Nephron progenitor cell (in vitro differentiated cells): ENCODE measurements at regions not wholly inside any gene's neighbourhood (a gene's known extent, or its start where the extent isn't known, plus 50 kb on each side); places are given as distances from the start of the nearest gene placed in this dataset.

ENCODE experiments used
- DNase-seq: peaks from one replicate; pipeline ENCODE4 v3.0.0; 2021
- H3K27ac Mint-ChIP-seq: 2 replicates; pipeline ENCODE4 v1.8.0; 2021; ENCODE audit warnings: mild to moderate bottlenecking, moderate library complexity, mixed read lengths
- H3K27me3 Mint-ChIP-seq: 2 replicates; pipeline ENCODE4 v1.8.0; 2021; ENCODE audit warnings: mild to moderate bottlenecking, low read depth, mixed read lengths; ENCODE audit not compliant: poor library complexity
- H3K36me3 Mint-ChIP-seq: 2 replicates; pipeline ENCODE4 v1.8.0; 2021; ENCODE audit warnings: low read depth, mixed read lengths
- H3K4me1 Mint-ChIP-seq: 2 replicates; pipeline ENCODE4 v1.8.0; 2021; ENCODE audit warnings: mixed read lengths
- H3K4me3 Mint-ChIP-seq: 2 replicates; pipeline ENCODE4 v1.8.0; 2021; ENCODE audit warnings: mild to moderate bottlenecking, moderate library complexity, mixed read lengths
- H3K9me3 Mint-ChIP-seq: 2 replicates; pipeline ENCODE4 v1.8.0; 2021; ENCODE audit warnings: mild to moderate bottlenecking, moderate library complexity, mixed read lengths
- CTCF ChIP-seq: fragments of 200-600 bp; sonication (generic); IDR thresholded peaks from 2 replicates; pipeline ENCODE4 v1.5.0; 2021; ENCODE audit warnings: antibody characterized with exemption

- H3K9me3 Mint-ChIP-seq: no peaks in the 10 kb centered on the region
- H3K27ac Mint-ChIP-seq: peak overlapping the region; percentile 30
- no peaks in the 10 kb centered on the region for H3K27me3 Mint-ChIP-seq
- H3K4me1 Mint-ChIP-seq: no peaks in the 10 kb centered on the region
- no peak for TF ChIP-seq CTCF
- H3K36me3 Mint-ChIP-seq: no peaks in the 10 kb centered on the region
- H3K4me3 Mint-ChIP-seq: no peak overlapping the region
- no peak for DNase-seq
Observed at GRCh38 chr5:44568519-44568918, 179.3 kb upstream of the FGF10 start.

GRCh38 chr5:44565902-44566301 is 176.7 kb upstream of the FGF10 start:
- Mint-ChIP-seq H3K9me3 (no peaks in the 10 kb centered on the region), H3K4me3 (no peak overlapping the region), H3K27me3 (peaks cover 3% of the 10 kb centered on the region), H3K27ac (no peak overlapping the region), H3K36me3 (no peaks in the 10 kb centered on the region), H3K4me1 (no peaks in the 10 kb centered on the region)
- TF ChIP-seq CTCF: no peak
- DNase-seq: no peak

GRCh38 chr5:44565360-44565759 is 176.1 kb upstream of the FGF10 start:
- peaks cover 3% of the 10 kb centered on the region for H3K27me3 Mint-ChIP-seq
- H3K4me1 Mint-ChIP-seq: no peaks in the 10 kb centered on the region
- no peaks in the 10 kb centered on the region for H3K36me3 Mint-ChIP-seq
- TF ChIP-seq CTCF: no peak
- no peaks in the 10 kb centered on the region for H3K9me3 Mint-ChIP-seq
- H3K4me3 Mint-ChIP-seq: no peak overlapping the region
- DNase-seq: no peak
- H3K27ac Mint-ChIP-seq: no peak overlapping the region

GRCh38 chr5:44546286-44546685 is 157.1 kb upstream of the FGF10 start:
- Mint-ChIP-seq H3K9me3 (no peaks in the 10 kb centered on the region), H3K4me1 (no peaks in the 10 kb centered on the region), H3K4me3 (no peak overlapping the region), H3K27ac (no peak overlapping the region), H3K36me3 (no peaks in the 10 kb centered on the region), H3K27me3 (no peaks in the 10 kb centered on the region)
- TF ChIP-seq CTCF: no peak
- DNase-seq: no peak

GRCh38 chr5:44543511-44543910 is 154.3 kb upstream of the FGF10 start:
- H3K9me3 Mint-ChIP-seq: no peaks in the 10 kb centered on the region
- no peak for TF ChIP-seq CTCF
- H3K36me3 Mint-ChIP-seq: no peaks in the 10 kb centered on the region
- H3K27me3 Mint-ChIP-seq: peaks cover 5% of the 10 kb centered on the region
- no peak for DNase-seq
- peaks cover 6% of the 10 kb centered on the region for H3K4me1 Mint-ChIP-seq
- H3K27ac Mint-ChIP-seq: no peak overlapping the region
- no peak overlapping the region for H3K4me3 Mint-ChIP-seq

- no peak for DNase-seq
- no peak overlapping the region for H3K4me3 Mint-ChIP-seq
- H3K36me3 Mint-ChIP-seq: no peaks in the 10 kb centered on the region
- H3K9me3 Mint-ChIP-seq: no peaks in the 10 kb centered on the region
- H3K4me1 Mint-ChIP-seq: peaks cover 6% of the 10 kb centered on the region
- H3K27ac Mint-ChIP-seq: no peak overlapping the region
- no peak for TF ChIP-seq CTCF
- peaks cover 5% of the 10 kb centered on the region for H3K27me3 Mint-ChIP-seq
Observed at GRCh38 chr5:44542470-44542869, 153.2 kb upstream of the FGF10 start.
